Panc1 (cell line): ENCODE measurements at regions not wholly inside any gene's neighbourhood (a gene's known extent, or its start where the extent isn't known, plus 50 kb on each side); places are given as distances from the start of the nearest gene placed in this dataset.

Experiments
- POLR2AphosphoS5 ChIP-seq: IDR thresholded peaks from 2 replicates; pipeline ENCODE4 v1.6.1; 2012; ENCODE audit warnings: mild to moderate bottlenecking, low read depth, low read length, moderate library complexity
- SIN3A ChIP-seq: IDR thresholded peaks from 2 replicates; pipeline ENCODE4 v1.6.1; 2012; ENCODE audit warnings: low read depth, mild to moderate bottlenecking, low read length, moderate library complexity, borderline replicate concordance; ENCODE audit not compliant: insufficient read depth
- TCF7L2 ChIP-seq: IDR thresholded peaks from 2 replicates; pipeline ENCODE4 v1.6.1; 2011; ENCODE audit warnings: mild to moderate bottlenecking, low read depth, low read length, inconsistent platforms
- TF ChIP-seq, protein P1 (sequence below): fragments of 450-650 bp; IDR thresholded peaks from 2 replicates; pipeline ENCODE4 v1.5.1; 2017; ENCODE audit warnings: mild to moderate bottlenecking
- TF ChIP-seq, protein P2 (sequence below), 2 experiments: IDR thresholded peaks; 2 replicates each; pipeline ENCODE4 v1.6.1; 2011 to 2012; ENCODE audit warnings: low read depth in 2 of 2, control low read depth in 1 of 2, low read length in 1 of 2, mild to moderate bottlenecking in 1 of 2, moderate library complexity in 1 of 2; ENCODE audit not compliant: insufficient read depth in 1 of 2

DNA sequence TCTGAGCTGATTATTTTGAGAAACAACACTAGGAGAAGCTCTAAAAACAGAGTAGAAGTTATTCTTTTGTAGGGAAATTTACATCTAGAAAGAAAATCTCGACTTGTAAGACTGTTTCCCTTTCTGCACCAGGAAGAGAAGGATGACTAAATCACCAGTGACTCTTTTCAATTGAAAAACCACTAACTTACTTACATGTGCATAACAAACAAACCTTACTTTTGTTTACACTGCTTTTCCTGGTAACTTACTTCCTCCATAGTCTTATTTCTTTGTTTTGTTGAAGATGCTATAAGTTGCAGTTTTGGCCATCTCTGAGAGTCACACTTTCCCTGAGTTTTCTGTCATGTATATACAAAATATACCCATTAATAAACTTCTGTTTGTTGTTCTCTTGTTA lies 293.6 kb upstream of the FAT4 start:
- TF ChIP-seq, protein P1, sequence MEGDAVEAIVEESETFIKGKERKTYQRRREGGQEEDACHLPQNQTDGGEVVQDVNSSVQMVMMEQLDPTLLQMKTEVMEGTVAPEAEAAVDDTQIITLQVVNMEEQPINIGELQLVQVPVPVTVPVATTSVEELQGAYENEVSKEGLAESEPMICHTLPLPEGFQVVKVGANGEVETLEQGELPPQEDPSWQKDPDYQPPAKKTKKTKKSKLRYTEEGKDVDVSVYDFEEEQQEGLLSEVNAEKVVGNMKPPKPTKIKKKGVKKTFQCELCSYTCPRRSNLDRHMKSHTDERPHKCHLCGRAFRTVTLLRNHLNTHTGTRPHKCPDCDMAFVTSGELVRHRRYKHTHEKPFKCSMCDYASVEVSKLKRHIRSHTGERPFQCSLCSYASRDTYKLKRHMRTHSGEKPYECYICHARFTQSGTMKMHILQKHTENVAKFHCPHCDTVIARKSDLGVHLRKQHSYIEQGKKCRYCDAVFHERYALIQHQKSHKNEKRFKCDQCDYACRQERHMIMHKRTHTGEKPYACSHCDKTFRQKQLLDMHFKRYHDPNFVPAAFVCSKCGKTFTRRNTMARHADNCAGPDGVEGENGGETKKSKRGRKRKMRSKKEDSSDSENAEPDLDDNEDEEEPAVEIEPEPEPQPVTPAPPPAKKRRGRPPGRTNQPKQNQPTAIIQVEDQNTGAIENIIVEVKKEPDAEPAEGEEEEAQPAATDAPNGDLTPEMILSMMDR = no peak
- TF ChIP-seq POLR2AphosphoS5 = no peak
- TF ChIP-seq SIN3A = no peak
- TF ChIP-seq, protein P2, sequence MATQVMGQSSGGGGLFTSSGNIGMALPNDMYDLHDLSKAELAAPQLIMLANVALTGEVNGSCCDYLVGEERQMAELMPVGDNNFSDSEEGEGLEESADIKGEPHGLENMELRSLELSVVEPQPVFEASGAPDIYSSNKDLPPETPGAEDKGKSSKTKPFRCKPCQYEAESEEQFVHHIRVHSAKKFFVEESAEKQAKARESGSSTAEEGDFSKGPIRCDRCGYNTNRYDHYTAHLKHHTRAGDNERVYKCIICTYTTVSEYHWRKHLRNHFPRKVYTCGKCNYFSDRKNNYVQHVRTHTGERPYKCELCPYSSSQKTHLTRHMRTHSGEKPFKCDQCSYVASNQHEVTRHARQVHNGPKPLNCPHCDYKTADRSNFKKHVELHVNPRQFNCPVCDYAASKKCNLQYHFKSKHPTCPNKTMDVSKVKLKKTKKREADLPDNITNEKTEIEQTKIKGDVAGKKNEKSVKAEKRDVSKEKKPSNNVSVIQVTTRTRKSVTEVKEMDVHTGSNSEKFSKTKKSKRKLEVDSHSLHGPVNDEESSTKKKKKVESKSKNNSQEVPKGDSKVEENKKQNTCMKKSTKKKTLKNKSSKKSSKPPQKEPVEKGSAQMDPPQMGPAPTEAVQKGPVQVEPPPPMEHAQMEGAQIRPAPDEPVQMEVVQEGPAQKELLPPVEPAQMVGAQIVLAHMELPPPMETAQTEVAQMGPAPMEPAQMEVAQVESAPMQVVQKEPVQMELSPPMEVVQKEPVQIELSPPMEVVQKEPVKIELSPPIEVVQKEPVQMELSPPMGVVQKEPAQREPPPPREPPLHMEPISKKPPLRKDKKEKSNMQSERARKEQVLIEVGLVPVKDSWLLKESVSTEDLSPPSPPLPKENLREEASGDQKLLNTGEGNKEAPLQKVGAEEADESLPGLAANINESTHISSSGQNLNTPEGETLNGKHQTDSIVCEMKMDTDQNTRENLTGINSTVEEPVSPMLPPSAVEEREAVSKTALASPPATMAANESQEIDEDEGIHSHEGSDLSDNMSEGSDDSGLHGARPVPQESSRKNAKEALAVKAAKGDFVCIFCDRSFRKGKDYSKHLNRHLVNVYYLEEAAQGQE (IDR thresholded peaks at IDR 0.05; ENCODE audit: insufficient read depth in 1 of 2, low read depth in 2 of 2, low read length in 1 of 2) = no peak
- TF ChIP-seq TCF7L2 = no peak
